Tibial nerve (tissue), 4 donors: ENCODE measurements at regions not wholly inside any gene's neighbourhood (a gene's known extent, or its start where the extent isn't known, plus 50 kb on each side); places are given as distances from the start of the nearest gene placed in this dataset.

Experiments
- CTCF ChIP-seq, 5 experiments: fragments of 200-600 bp in 3 of 5; fragments of 450-650 bp in 2 of 5; sonication (generic) in 3 of 5; IDR thresholded peaks; one replicate each; pipeline ENCODE4 v1.5.1; 2016 to 2019; ENCODE audit warnings: antibody characterized with exemption in 5 of 5, mild to moderate bottlenecking in 3 of 5, moderate library complexity in 2 of 5
- EP300 ChIP-seq, 2 donors: sonication (generic); formaldehyde crosslinking; IDR thresholded peaks; one replicate each; pipeline ENCODE4 v1.6.1; 2017; ENCODE audit warnings: antibody characterized with exemption in 2 of 2, mild to moderate bottlenecking in 1 of 2
- POLR2A ChIP-seq, 2 donors: fragments of 450-650 bp; IDR thresholded peaks; one replicate each; pipeline ENCODE4 v1.6.1; 2017; ENCODE audit warnings: antibody characterized with exemption in 2 of 2, mild to moderate bottlenecking in 2 of 2, moderate library complexity in 2 of 2

- no peak for TF ChIP-seq CTCF (IDR thresholded peaks at IDR 0.05)
- TF ChIP-seq POLR2A (IDR thresholded peaks at IDR 0.05): no peak
- TF ChIP-seq EP300 (IDR thresholded peaks at IDR 0.05): no peak
These were observed 178.8 kb downstream of the CSNK1G3 start for GRCh38 chr5:123690821-123691220.
